ENCODE measurements at regions not wholly inside any gene's neighbourhood (a gene's known extent, or its start where the extent isn't known, plus 50 kb on each side); places are given as distances from the start of the nearest gene placed in this dataset.

DNA sequence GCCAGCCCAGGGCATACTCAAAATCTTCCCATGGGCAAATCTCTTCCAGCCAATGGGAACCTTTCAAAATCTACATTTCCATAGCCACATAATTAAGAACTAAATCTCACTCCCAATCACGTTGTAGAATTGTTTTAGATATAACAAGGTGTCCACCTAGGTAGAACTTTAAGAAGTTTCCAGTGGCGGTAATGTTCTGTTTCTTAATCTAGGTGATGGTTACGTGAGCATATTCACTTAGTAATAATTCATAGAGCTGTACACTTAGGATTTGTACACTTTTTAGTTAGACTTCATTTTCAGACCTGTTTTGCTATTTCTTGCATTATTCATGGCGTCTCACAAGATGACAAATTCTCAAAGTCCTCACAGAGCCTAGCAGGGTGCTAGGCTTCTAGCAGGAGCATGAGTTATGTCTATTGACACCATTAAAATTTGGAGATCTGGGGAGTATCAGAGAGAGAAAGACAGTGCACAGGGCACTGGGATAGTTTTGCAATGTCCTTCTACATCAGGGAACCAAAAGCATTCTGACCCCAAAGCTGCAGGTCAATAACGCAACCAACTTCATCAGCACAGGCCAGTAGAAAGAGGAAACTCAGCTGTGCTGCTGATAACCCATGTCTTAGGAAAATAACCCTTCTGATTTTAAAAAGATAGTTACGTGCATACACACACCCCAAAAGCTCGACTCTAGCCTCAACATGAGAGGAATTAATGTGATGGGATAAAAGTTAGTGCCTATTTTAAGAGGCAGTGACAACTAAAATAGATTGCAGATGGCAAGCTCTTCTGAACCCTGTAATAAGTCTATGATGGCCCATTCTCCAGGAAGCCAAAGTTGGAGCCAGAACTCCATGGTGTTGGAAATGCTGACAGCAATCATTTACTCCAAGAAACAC, 518.1 kb upstream of the JARID2 start:
- no peaks in the 10 kb centered on the region for H3K27me3 ChIP-seq (ENCODE audit: insufficient read depth, low read length)
- H3K4me2 ChIP-seq (ENCODE audit: insufficient read depth, low read length), result no peak overlapping the region
- H2AFZ ChIP-seq (ENCODE audit: low read length), result no peak overlapping the region
- no peaks in the 10 kb centered on the region for H4K20me1 ChIP-seq (ENCODE audit: insufficient read depth, low read length)
- no peak overlapping the region for H3K4me3 ChIP-seq (ENCODE audit: insufficient read depth, low read length)
- no peaks in the 10 kb centered on the region for H3K9me3 ChIP-seq (ENCODE audit: low read depth, low read length)
- no peaks in the 10 kb centered on the region for H3K36me3 ChIP-seq (ENCODE audit: insufficient read depth, low read length)
- H3K4me1 ChIP-seq (ENCODE audit: insufficient read depth, low read length), result peaks cover 11% of the 10 kb centered on the region
- DNase-seq (ENCODE audit: insufficient read length, low spot score, missing footprints), result no peak
- H3K27ac ChIP-seq (ENCODE audit: low read depth, low read length), result peak overlapping the region; percentile 34
- TF ChIP-seq, protein P1, sequence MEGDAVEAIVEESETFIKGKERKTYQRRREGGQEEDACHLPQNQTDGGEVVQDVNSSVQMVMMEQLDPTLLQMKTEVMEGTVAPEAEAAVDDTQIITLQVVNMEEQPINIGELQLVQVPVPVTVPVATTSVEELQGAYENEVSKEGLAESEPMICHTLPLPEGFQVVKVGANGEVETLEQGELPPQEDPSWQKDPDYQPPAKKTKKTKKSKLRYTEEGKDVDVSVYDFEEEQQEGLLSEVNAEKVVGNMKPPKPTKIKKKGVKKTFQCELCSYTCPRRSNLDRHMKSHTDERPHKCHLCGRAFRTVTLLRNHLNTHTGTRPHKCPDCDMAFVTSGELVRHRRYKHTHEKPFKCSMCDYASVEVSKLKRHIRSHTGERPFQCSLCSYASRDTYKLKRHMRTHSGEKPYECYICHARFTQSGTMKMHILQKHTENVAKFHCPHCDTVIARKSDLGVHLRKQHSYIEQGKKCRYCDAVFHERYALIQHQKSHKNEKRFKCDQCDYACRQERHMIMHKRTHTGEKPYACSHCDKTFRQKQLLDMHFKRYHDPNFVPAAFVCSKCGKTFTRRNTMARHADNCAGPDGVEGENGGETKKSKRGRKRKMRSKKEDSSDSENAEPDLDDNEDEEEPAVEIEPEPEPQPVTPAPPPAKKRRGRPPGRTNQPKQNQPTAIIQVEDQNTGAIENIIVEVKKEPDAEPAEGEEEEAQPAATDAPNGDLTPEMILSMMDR (IDR thresholded peaks at IDR 0.05; ENCODE audit: extremely low read depth, low read depth, low read length), result no peak
- H3K79me2 ChIP-seq (ENCODE audit: insufficient read depth, low read length), result no peaks in the 10 kb centered on the region

- Histone ChIP-seq H2AFZ (ENCODE audit: low read length) (no peak overlapping the region), H3K9me3 (ENCODE audit: low read depth, low read length) (no peaks in the 10 kb centered on the region), H3K79me2 (ENCODE audit: insufficient read depth, low read length) (no peaks in the 10 kb centered on the region), H3K4me2 (ENCODE audit: insufficient read depth, low read length) (no peak overlapping the region), H4K20me1 (ENCODE audit: insufficient read depth, low read length) (no peaks in the 10 kb centered on the region), H3K4me3 (ENCODE audit: insufficient read depth, low read length) (no peak overlapping the region), H3K4me1 (ENCODE audit: insufficient read depth, low read length) (peaks cover 18% of the 10 kb centered on the region), H3K27me3 (ENCODE audit: insufficient read depth, low read length) (no peaks in the 10 kb centered on the region), H3K27ac (ENCODE audit: low read depth, low read length) (peak overlapping the region; percentile 34), H3K36me3 (ENCODE audit: insufficient read depth, low read length) (no peaks in the 10 kb centered on the region)
- TF ChIP-seq, protein P1 (IDR thresholded peaks at IDR 0.05; ENCODE audit: extremely low read depth, low read depth, low read length), result no peak
- peak; percentile 70 for DNase-seq (ENCODE audit: insufficient read length, low spot score, missing footprints)
These were observed 517.4 kb upstream of the JARID2 start for GRCh38 chr6:14728396-14729024.

GRCh38 chr6:14729129-14729871, 516.6 kb upstream of the JARID2 start:
- Histone ChIP-seq H2AFZ (ENCODE audit: low read length) (no peak overlapping the region), H3K4me2 (ENCODE audit: insufficient read depth, low read length) (no peak overlapping the region), H3K36me3 (ENCODE audit: insufficient read depth, low read length) (no peaks in the 10 kb centered on the region), H3K27me3 (ENCODE audit: insufficient read depth, low read length) (no peaks in the 10 kb centered on the region), H3K4me1 (ENCODE audit: insufficient read depth, low read length) (peaks cover 26% of the 10 kb centered on the region), H3K27ac (ENCODE audit: low read depth, low read length) (peak overlapping the region; percentile 34), H4K20me1 (ENCODE audit: insufficient read depth, low read length) (no peaks in the 10 kb centered on the region), H3K79me2 (ENCODE audit: insufficient read depth, low read length) (no peaks in the 10 kb centered on the region), H3K4me3 (ENCODE audit: insufficient read depth, low read length) (no peak overlapping the region), H3K9me3 (ENCODE audit: low read depth, low read length) (no peaks in the 10 kb centered on the region)
- no peak for DNase-seq (ENCODE audit: insufficient read length, low spot score, missing footprints)
- TF ChIP-seq, protein P1 (IDR thresholded peaks at IDR 0.05; ENCODE audit: extremely low read depth, low read depth, low read length), result no peak
